Caco-2 (cell line): ENCODE measurements at regions not wholly inside any gene's neighbourhood (a gene's known extent, or its start where the extent isn't known, plus 50 kb on each side); places are given as distances from the start of the nearest gene placed in this dataset.

Experiments
- BruUV-seq: library from RNA; stranded (reverse); fragments of 400-500 nt; replicated peaks from 2 replicates; lab custom pipeline; 2021; lab: Mats Ljungman, UMichigan
- CTCF ChIA-PET: fragments of 300-600 bp; sonication (Branson Sonifier 250); formaldehyde crosslinking; loops from one replicate; lab custom pipeline; 2022; ENCODE audit warnings: antibody characterized with exemption; lab: Charles Lee
- POLR2A ChIA-PET: fragments of 300-600 bp; sonication (Branson Sonifier 250); formaldehyde crosslinking; loops from one replicate; lab custom pipeline; 2022; ENCODE audit warnings: antibody characterized with exemption; lab: Charles Lee
- DNase-seq, 2 experiments: peaks; one replicate each; pipeline versions ENCODE4 v3.0.0 to v3.0.0-alpha.2; 2020 to 2022
- H3K27me3 ChIP-seq: replicated peaks from 2 replicates; pipeline ENCODE4 v1.6.0; 2011; ENCODE audit warnings: low read length; ENCODE audit not compliant: control insufficient read depth, insufficient read depth
- H3K36me3 ChIP-seq: 2 replicates; pipeline ENCODE4 v1.5.1; 2011; ENCODE audit warnings: low read length; ENCODE audit not compliant: control insufficient read depth, insufficient read depth
- H3K4me1 ChIP-seq: fragments of 250-450 bp; sonication (Bioruptor Pico); 2 replicates; pipeline ENCODE4 v1.5.1; 2020; ENCODE audit warnings: mild to moderate bottlenecking
- H3K4me3 ChIP-seq: 2 replicates; pipeline ENCODE4 v1.5.1; 2011; ENCODE audit warnings: low read depth, mild to moderate bottlenecking, control low read depth, low read length
- H3K9me3 ChIP-seq: fragments of 250-450 bp; sonication (Bioruptor Pico); 2 replicates; pipeline ENCODE4 v1.5.1; 2020; ENCODE audit warnings: mild to moderate bottlenecking, moderate library complexity
- H3K27ac Mint-ChIP-seq: one replicate; pipeline ENCODE4 v1.8.0; 2022; ENCODE audit warnings: mixed read lengths; ENCODE audit not compliant: unreplicated experiment
- H3K27me3 Mint-ChIP-seq: one replicate; pipeline ENCODE4 v1.8.0; 2022; ENCODE audit warnings: mixed read lengths; ENCODE audit not compliant: insufficient read depth, unreplicated experiment
- H3K36me3 Mint-ChIP-seq: one replicate; pipeline ENCODE4 v1.8.0; 2022; ENCODE audit warnings: mild to moderate bottlenecking, mixed read lengths; ENCODE audit not compliant: insufficient read depth, unreplicated experiment
- H3K4me1 Mint-ChIP-seq: one replicate; pipeline ENCODE4 v1.8.0; 2022; ENCODE audit warnings: low read depth, mixed read lengths; ENCODE audit not compliant: unreplicated experiment
- H3K4me3 Mint-ChIP-seq: one replicate; pipeline ENCODE4 v1.8.0; 2022; ENCODE audit warnings: mild to moderate bottlenecking, moderate library complexity, mixed read lengths; ENCODE audit not compliant: unreplicated experiment
- H3K9me3 Mint-ChIP-seq: one replicate; pipeline ENCODE4 v1.8.0; 2022; ENCODE audit warnings: mixed read lengths; ENCODE audit not compliant: unreplicated experiment
- CTCF ChIP-seq, 2 experiments: fragments of 200-600 bp in 1 of 2; IDR thresholded peaks; 1 replicate in 1 of 2; 2 replicates in 1 of 2; pipeline versions ENCODE4 v1.5.1 to v1.8.0; 2011 to 2022; ENCODE audit warnings: antibody characterized with exemption in 1 of 2, control low read depth in 1 of 2, inconsistent platforms in 1 of 2, low read depth in 1 of 2, low read length in 1 of 2, mild to moderate bottlenecking in 1 of 2, moderate library complexity in 1 of 2; ENCODE audit not compliant: insufficient read depth in 1 of 2, severe bottlenecking in 1 of 2, unreplicated experiment in 1 of 2
- intact Hi-C: fragments of 100-400 bp; cut with micrococcal nuclease; formaldehyde crosslinking; loops from one replicate; pipeline ENCODE4 v1.10.0; 2022; ENCODE audit not compliant: unreplicated experiment

DNA sequence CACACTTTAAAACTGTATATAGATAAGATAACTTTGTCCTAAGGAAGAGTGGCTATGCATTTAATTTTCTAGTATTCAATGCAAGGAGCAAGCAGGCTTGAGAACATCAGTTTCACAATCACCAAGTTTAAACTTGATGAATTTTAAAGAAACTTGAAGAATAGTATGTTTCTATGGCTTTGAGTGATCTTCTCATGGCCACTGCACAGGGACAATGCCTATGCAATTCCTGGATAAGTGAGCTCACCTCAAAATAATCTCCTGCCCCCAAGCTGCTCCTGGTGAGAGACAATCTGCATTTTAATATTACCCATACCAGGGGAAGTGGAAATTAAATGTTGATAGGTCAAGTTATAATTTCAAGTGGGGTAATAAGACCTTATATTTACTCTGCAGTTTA, 376.6 kb upstream of the CBLB start:
- no peak for TF ChIP-seq CTCF (IDR thresholded peaks at IDR 0.05; ENCODE audit: insufficient read depth in 1 of 2, low read depth in 1 of 2, low read length in 1 of 2, severe bottlenecking in 1 of 2, unreplicated experiment in 1 of 2)
- DNase-seq = no peak
- H3K36me3 Mint-ChIP-seq = no peaks in the 10 kb centered on the region
- H3K4me3 Mint-ChIP-seq = no peak overlapping the region
- Histone ChIP-seq H3K4me1 (no peaks in the 10 kb centered on the region), H3K4me3 (no peak overlapping the region), H3K27me3 (no peaks in the 10 kb centered on the region), H3K9me3 (no peaks in the 10 kb centered on the region), H3K36me3 (no peaks in the 10 kb centered on the region)
- ChIA-PET CTCF (no interaction called here), POLR2A (no interaction called here)
- intact Hi-C loops = no loop called here
- H3K27ac Mint-ChIP-seq = no peak overlapping the region
- no peaks in the 10 kb centered on the region for H3K27me3 Mint-ChIP-seq
- no peaks in the 10 kb centered on the region for H3K4me1 Mint-ChIP-seq
- no peaks in the 10 kb centered on the region for H3K9me3 Mint-ChIP-seq
- BruUV-seq = no TSS peak

DNA sequence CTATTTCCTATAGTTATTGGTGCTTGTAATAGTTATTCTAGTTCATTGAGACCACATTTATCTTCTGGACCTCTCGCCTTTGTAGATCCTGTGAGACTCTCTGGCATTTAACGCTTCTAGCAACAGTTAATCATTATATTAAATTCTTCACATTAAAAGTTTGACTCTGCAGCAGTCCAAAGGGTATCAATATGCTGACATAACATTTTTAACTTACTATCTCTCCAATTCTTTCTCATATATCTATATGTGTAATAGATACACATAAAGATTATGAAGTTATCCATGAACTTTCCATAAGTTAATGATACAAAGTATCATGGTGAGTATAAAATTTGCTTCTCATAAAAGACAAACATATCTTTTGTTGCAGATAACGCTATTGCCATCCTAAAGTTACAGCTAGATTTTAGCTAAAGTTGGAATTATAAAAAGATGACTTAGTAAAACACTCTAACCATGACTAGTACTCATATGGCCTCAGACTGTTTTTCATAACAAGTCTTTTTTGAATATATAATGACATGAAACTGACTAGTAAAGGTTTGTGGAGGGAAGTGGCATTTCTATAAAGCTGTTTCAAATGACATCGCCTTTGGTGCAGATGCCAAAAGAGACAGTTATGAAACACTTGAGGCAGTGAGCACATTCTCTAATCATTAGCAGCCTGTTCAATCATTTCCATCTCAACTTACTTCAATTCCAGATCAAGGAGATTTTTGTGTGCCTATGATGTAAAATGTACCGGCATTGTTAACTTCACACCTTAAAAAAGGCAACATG, 379.3 kb upstream of the CBLB start:
- Mint-ChIP-seq H3K27ac (no peak overlapping the region), H3K9me3 (peaks cover 9% of the 10 kb centered on the region), H3K27me3 (no peaks in the 10 kb centered on the region), H3K4me3 (no peak overlapping the region), H3K36me3 (no peaks in the 10 kb centered on the region), H3K4me1 (no peaks in the 10 kb centered on the region)
- Histone ChIP-seq H3K4me1 (no peaks in the 10 kb centered on the region), H3K4me3 (no peak overlapping the region), H3K9me3 (peaks cover 7% of the 10 kb centered on the region; the same call in 1 of the 2 replicates), H3K27me3 (no peaks in the 10 kb centered on the region), H3K36me3 (no peaks in the 10 kb centered on the region)
- TF ChIP-seq CTCF (IDR thresholded peaks at IDR 0.05; ENCODE audit: insufficient read depth in 1 of 2, low read depth in 1 of 2, low read length in 1 of 2, severe bottlenecking in 1 of 2, unreplicated experiment in 1 of 2) = no peak
- ChIA-PET CTCF (no interaction called here), POLR2A (no interaction called here)
- intact Hi-C loops = no loop called here
- DNase-seq = no peak
- no TSS peak for BruUV-seq

DNA sequence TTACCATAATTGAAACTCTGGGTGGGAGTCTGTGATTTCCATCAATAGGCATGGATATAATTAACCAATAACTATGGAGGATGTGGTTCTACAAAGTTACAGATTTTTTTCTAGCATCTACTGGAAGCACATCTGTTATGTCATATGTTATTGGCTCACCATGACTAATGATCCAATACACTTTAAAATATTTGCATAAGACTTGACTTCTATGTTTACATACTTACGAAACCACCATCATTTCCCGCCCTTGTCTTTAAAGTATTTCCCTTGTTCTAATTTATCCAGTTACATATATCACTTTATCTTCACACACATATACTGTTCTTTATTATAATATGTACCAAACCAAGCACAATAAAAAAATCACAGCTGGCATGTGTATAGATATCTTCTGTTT, 380.3 kb upstream of the CBLB start:
- H3K4me3 ChIP-seq = no peak overlapping the region
- no peaks in the 10 kb centered on the region for H3K4me1 ChIP-seq
- POLR2A ChIA-PET = no interaction called here
- intact Hi-C loops = no loop called here
- TF ChIP-seq CTCF (IDR thresholded peaks at IDR 0.05; ENCODE audit: insufficient read depth in 1 of 2, low read depth in 1 of 2, low read length in 1 of 2, severe bottlenecking in 1 of 2, unreplicated experiment in 1 of 2) = no peak
- CTCF ChIA-PET = no interaction called here
- Mint-ChIP-seq H3K36me3 (no peaks in the 10 kb centered on the region), H3K27me3 (no peaks in the 10 kb centered on the region), H3K4me1 (no peaks in the 10 kb centered on the region), H3K4me3 (no peak overlapping the region), H3K9me3 (peaks cover 9% of the 10 kb centered on the region), H3K27ac (no peak overlapping the region)
- DNase-seq = no peak
- H3K36me3 ChIP-seq = no peaks in the 10 kb centered on the region
- no TSS peak for BruUV-seq
- H3K9me3 ChIP-seq = peaks cover 7% of the 10 kb centered on the region; the same call in 1 of the 2 replicates
- no peaks in the 10 kb centered on the region for H3K27me3 ChIP-seq
